Renal pelvis (tissue), 1 donor: ENCODE measurements at regions not wholly inside any gene's neighbourhood (a gene's known extent, or its start where the extent isn't known, plus 50 kb on each side); places are given as distances from the start of the nearest gene placed in this dataset.

ENCODE experiments used
- DNase-seq: peaks from one replicate; pipeline ENCODE4 v3.0.0-alpha.2; 2013

GRCh38 chrX:155682834-155683233, 70.1 kb upstream of the TMLHE start:
- DNase-seq: no peak

- no peak for DNase-seq
Measured at GRCh38 chrX:155679715-155680114, 67.0 kb upstream of the TMLHE start.

GRCh38 chrX:155673338-155673737, 60.6 kb upstream of the TMLHE start:
- DNase-seq: no peak

- DNase-seq: no peak
Measured at GRCh38 chrX:155666741-155667140, 54.0 kb upstream of the TMLHE start.
